SJCRH30 (cell line): ENCODE measurements at regions not wholly inside any gene's neighbourhood (a gene's known extent, or its start where the extent isn't known, plus 50 kb on each side); places are given as distances from the start of the nearest gene placed in this dataset.

Experiments
- DNase-seq, 2 experiments: peaks; one replicate each; pipeline ENCODE4 v3.0.0-alpha.2; 2015 to 2020
- H3K27ac ChIP-seq: fragments of 250-450 bp; sonication (Bioruptor Pico); 2 replicates; pipeline ENCODE4 v1.5.1; 2020; ENCODE audit warnings: mild to moderate bottlenecking, moderate library complexity
- H3K27me3 ChIP-seq: fragments of 250-450 bp; sonication (Bioruptor Pico); 2 replicates; pipeline ENCODE4 v1.5.1; 2020; ENCODE audit warnings: mild to moderate bottlenecking, moderate library complexity
- H3K36me3 ChIP-seq: fragments of 250-450 bp; sonication (Bioruptor Pico); 2 replicates; pipeline ENCODE4 v1.5.1; 2020; ENCODE audit warnings: mild to moderate bottlenecking, moderate library complexity
- H3K4me1 ChIP-seq: fragments of 250-450 bp; sonication (Bioruptor Pico); 2 replicates; pipeline ENCODE4 v1.5.1; 2020; ENCODE audit warnings: mild to moderate bottlenecking, moderate library complexity
- H3K4me3 ChIP-seq: fragments of 250-450 bp; sonication (Bioruptor Pico); 2 replicates; pipeline ENCODE4 v1.5.1; 2020; ENCODE audit warnings: mild to moderate bottlenecking, moderate library complexity
- H3K9me3 ChIP-seq: fragments of 250-450 bp; sonication (Bioruptor Pico); replicated peaks from 2 replicates; pipeline ENCODE4 v1.5.1; 2020; ENCODE audit warnings: mild to moderate bottlenecking, moderate library complexity

GRCh38 chr20:11556410-11556809 lies 361.3 kb upstream of the BTBD3 start:
- no peak overlapping the region for H3K4me3 ChIP-seq
- no peaks in the 10 kb centered on the region for H3K36me3 ChIP-seq
- no peaks in the 10 kb centered on the region for H3K9me3 ChIP-seq
- no peaks in the 10 kb centered on the region for H3K27me3 ChIP-seq
- no peak for DNase-seq
- H3K4me1 ChIP-seq = no peaks in the 10 kb centered on the region
- no peak overlapping the region for H3K27ac ChIP-seq

- H3K9me3 ChIP-seq = no peaks in the 10 kb centered on the region
- no peaks in the 10 kb centered on the region for H3K4me1 ChIP-seq
- no peaks in the 10 kb centered on the region for H3K27me3 ChIP-seq
- no peaks in the 10 kb centered on the region for H3K36me3 ChIP-seq
- no peak overlapping the region for H3K27ac ChIP-seq
- H3K4me3 ChIP-seq = no peak overlapping the region
- no peak for DNase-seq
Measured at GRCh38 chr20:11564491-11564890, 353.2 kb upstream of the BTBD3 start.

- Histone ChIP-seq H3K27me3 (no peaks in the 10 kb centered on the region), H3K4me3 (no peak overlapping the region), H3K36me3 (no peaks in the 10 kb centered on the region), H3K9me3 (no peaks in the 10 kb centered on the region), H3K4me1 (no peaks in the 10 kb centered on the region), H3K27ac (no peak overlapping the region)
- peak in 1 of 2 experiments; percentile 2 for DNase-seq
Measured at GRCh38 chr20:11569163-11569562, 348.5 kb upstream of the BTBD3 start.

- no peaks in the 10 kb centered on the region for H3K27me3 ChIP-seq
- no peak overlapping the region for H3K27ac ChIP-seq
- H3K4me1 ChIP-seq = no peaks in the 10 kb centered on the region
- H3K36me3 ChIP-seq = no peaks in the 10 kb centered on the region
- H3K4me3 ChIP-seq = no peak overlapping the region
- no peak for DNase-seq
- no peaks in the 10 kb centered on the region for H3K9me3 ChIP-seq
Measured at GRCh38 chr20:11573507-11573906, 344.2 kb upstream of the BTBD3 start.

- peak; percentile 5 to 22 for DNase-seq
- no peaks in the 10 kb centered on the region for H3K4me1 ChIP-seq
Measured at GRCh38 chr20:11581271-11581670, 336.4 kb upstream of the BTBD3 start.

GRCh38 chr20:11582060-11582459 lies 335.6 kb upstream of the BTBD3 start:
- no peaks in the 10 kb centered on the region for H3K4me1 ChIP-seq
- H3K27ac ChIP-seq = no peak overlapping the region
- no peak for DNase-seq
- no peaks in the 10 kb centered on the region for H3K27me3 ChIP-seq
- no peak overlapping the region for H3K4me3 ChIP-seq
- H3K36me3 ChIP-seq = no peaks in the 10 kb centered on the region
- no peaks in the 10 kb centered on the region for H3K9me3 ChIP-seq

More at GRCh38 chr20:11581271-11581670, 336.4 kb upstream of the BTBD3 start:
- no peak overlapping the region for H3K27ac ChIP-seq
- no peaks in the 10 kb centered on the region for H3K36me3 ChIP-seq
- no peaks in the 10 kb centered on the region for H3K9me3 ChIP-seq
- no peaks in the 10 kb centered on the region for H3K27me3 ChIP-seq
- H3K4me3 ChIP-seq = no peak overlapping the region

GRCh38 chr20:11585752-11586352 lies 331.8 kb upstream of the BTBD3 start:
- Histone ChIP-seq H3K9me3 (no peaks in the 10 kb centered on the region), H3K4me1 (no peaks in the 10 kb centered on the region), H3K4me3 (no peak overlapping the region), H3K27ac (no peak overlapping the region), H3K36me3 (no peaks in the 10 kb centered on the region), H3K27me3 (no peaks in the 10 kb centered on the region)
- DNase-seq = peak in 1 of 2 experiments; percentile 11

GRCh38 chr20:11588875-11589274 lies 328.8 kb upstream of the BTBD3 start:
- Histone ChIP-seq H3K27ac (no peak overlapping the region), H3K4me3 (no peak overlapping the region), H3K27me3 (no peaks in the 10 kb centered on the region), H3K36me3 (no peaks in the 10 kb centered on the region), H3K9me3 (no peaks in the 10 kb centered on the region), H3K4me1 (no peaks in the 10 kb centered on the region)
- DNase-seq = no peak

- H3K4me1 ChIP-seq = no peaks in the 10 kb centered on the region
- no peak for DNase-seq
- no peak overlapping the region for H3K4me3 ChIP-seq
- H3K9me3 ChIP-seq = no peaks in the 10 kb centered on the region
- no peak overlapping the region for H3K27ac ChIP-seq
- H3K27me3 ChIP-seq = no peaks in the 10 kb centered on the region
- no peaks in the 10 kb centered on the region for H3K36me3 ChIP-seq
Measured at GRCh38 chr20:11591965-11592364, 325.7 kb upstream of the BTBD3 start.

- DNase-seq = no peak
- Histone ChIP-seq H3K4me1 (no peaks in the 10 kb centered on the region), H3K36me3 (no peaks in the 10 kb centered on the region), H3K27ac (no peak overlapping the region), H3K4me3 (no peak overlapping the region), H3K27me3 (peaks cover 3% of the 10 kb centered on the region; the same call in 1 of the 2 replicates), H3K9me3 (no peaks in the 10 kb centered on the region)
Measured at GRCh38 chr20:11604339-11604738, 313.4 kb upstream of the BTBD3 start.

- H3K36me3 ChIP-seq = no peaks in the 10 kb centered on the region
- DNase-seq = no peak
- H3K4me1 ChIP-seq = no peaks in the 10 kb centered on the region
- H3K9me3 ChIP-seq = no peaks in the 10 kb centered on the region
- H3K27me3 ChIP-seq = no peaks in the 10 kb centered on the region
- no peak overlapping the region for H3K4me3 ChIP-seq
- no peak overlapping the region for H3K27ac ChIP-seq
Measured at GRCh38 chr20:11607047-11607446, 310.6 kb upstream of the BTBD3 start.

- no peaks in the 10 kb centered on the region for H3K27me3 ChIP-seq
- H3K4me3 ChIP-seq = no peak overlapping the region
- H3K36me3 ChIP-seq = no peaks in the 10 kb centered on the region
- no peaks in the 10 kb centered on the region for H3K9me3 ChIP-seq
- no peaks in the 10 kb centered on the region for H3K4me1 ChIP-seq
- no peak overlapping the region for H3K27ac ChIP-seq
- DNase-seq = no peak
Measured at GRCh38 chr20:11608736-11609135, 309.0 kb upstream of the BTBD3 start.

- no peaks in the 10 kb centered on the region for H3K9me3 ChIP-seq
- H3K4me3 ChIP-seq = no peak overlapping the region
- no peaks in the 10 kb centered on the region for H3K36me3 ChIP-seq
- no peak overlapping the region for H3K27ac ChIP-seq
- no peaks in the 10 kb centered on the region for H3K27me3 ChIP-seq
- no peak for DNase-seq
- no peaks in the 10 kb centered on the region for H3K4me1 ChIP-seq
Measured at GRCh38 chr20:11624704-11625103, 293.0 kb upstream of the BTBD3 start.

GRCh38 chr20:11626551-11626950 lies 291.1 kb upstream of the BTBD3 start:
- Histone ChIP-seq H3K4me3 (no peak overlapping the region), H3K9me3 (no peaks in the 10 kb centered on the region), H3K36me3 (no peaks in the 10 kb centered on the region), H3K27me3 (no peaks in the 10 kb centered on the region), H3K4me1 (no peaks in the 10 kb centered on the region), H3K27ac (no peak overlapping the region)
- no peak for DNase-seq

GRCh38 chr20:11642866-11643265 lies 274.8 kb upstream of the BTBD3 start:
- DNase-seq = no peak

GRCh38 chr20:11646359-11646758 lies 271.3 kb upstream of the BTBD3 start:
- Histone ChIP-seq H3K4me1 (no peaks in the 10 kb centered on the region), H3K4me3 (no peak overlapping the region), H3K27me3 (peaks cover 3% of the 10 kb centered on the region; the same call in 1 of the 2 replicates), H3K9me3 (no peaks in the 10 kb centered on the region), H3K36me3 (no peaks in the 10 kb centered on the region), H3K27ac (no peak overlapping the region)
- peak in 1 of 2 experiments; percentile 12 for DNase-seq

More at GRCh38 chr20:11642866-11643265, 274.8 kb upstream of the BTBD3 start:
- Histone ChIP-seq H3K9me3 (no peaks in the 10 kb centered on the region), H3K4me3 (no peak overlapping the region), H3K27ac (no peak overlapping the region), H3K27me3 (peaks cover 3% of the 10 kb centered on the region), H3K36me3 (no peaks in the 10 kb centered on the region), H3K4me1 (no peaks in the 10 kb centered on the region)
